ENCODE measurements at regions not wholly inside any gene's neighbourhood (a gene's known extent, or its start where the extent isn't known, plus 50 kb on each side); places are given as distances from the start of the nearest gene placed in this dataset.

GRCh38 chr6:90401933-90402830 is 105.5 kb upstream of the BACH2 start:
- peak; percentile 83 for ATAC-seq
- peak overlapping the region; percentile 50 to 52 for H3K4me3 Mint-ChIP-seq

GRCh38 chr6:90399970-90400369 is 103.3 kb upstream of the BACH2 start:
- Mint-ChIP-seq H3K27ac (no peak overlapping the region), H3K4me3 (peak overlapping the region in 1 of 2 donors; percentile 73), H3K27me3 (no peaks in the 10 kb centered on the region), H3K9me3 (no peaks in the 10 kb centered on the region), H3K4me1 (peaks cover 94% of the 10 kb centered on the region)
- ATAC-seq (no peak), DNase-seq (no peak)

More at GRCh38 chr6:90401933-90402830, 105.5 kb upstream of the BACH2 start:
- no peaks in the 10 kb centered on the region for H3K9me3 Mint-ChIP-seq
- peak overlapping the region; percentile 65 to 89 for H3K27ac Mint-ChIP-seq
- H3K4me1 Mint-ChIP-seq = peaks cover 95% of the 10 kb centered on the region
- no peaks in the 10 kb centered on the region for H3K27me3 Mint-ChIP-seq
- peak; percentile 63 to 84 for DNase-seq

GRCh38 chr6:90397929-90398674 is 101.5 kb upstream of the BACH2 start:
- DNase-seq (peak; percentile 79 to 93), ATAC-seq (peak; percentile 87)
- peaks cover 95% of the 10 kb centered on the region for H3K4me1 Mint-ChIP-seq
- H3K9me3 Mint-ChIP-seq = no peaks in the 10 kb centered on the region
- H3K4me3 Mint-ChIP-seq = peak overlapping the region; percentile 68 to 73
- H3K27me3 Mint-ChIP-seq = no peaks in the 10 kb centered on the region
- peak overlapping the region; percentile 92 to 97 for H3K27ac Mint-ChIP-seq

GRCh38 chr6:90397047-90397446 is 100.4 kb upstream of the BACH2 start:
- Mint-ChIP-seq H3K4me1 (peaks cover 89% of the 10 kb centered on the region), H3K27ac (peak overlapping the region in 1 of 2 donors; percentile 97), H3K9me3 (no peaks in the 10 kb centered on the region), H3K27me3 (no peaks in the 10 kb centered on the region), H3K4me3 (peak overlapping the region; percentile 68 to 73)
- ATAC-seq (no peak), DNase-seq (no peak)

GRCh38 chr6:90393232-90393884 is 96.7 kb upstream of the BACH2 start:
- no peaks in the 10 kb centered on the region for H3K9me3 Mint-ChIP-seq
- no peaks in the 10 kb centered on the region for H3K27me3 Mint-ChIP-seq
- peak overlapping the region in 1 of 2 donors; percentile 28 for H3K27ac Mint-ChIP-seq
- peaks cover 54% of the 10 kb centered on the region for H3K4me1 Mint-ChIP-seq
- H3K4me3 Mint-ChIP-seq = peak overlapping the region; percentile 28 to 45
- peak; percentile 59 for ATAC-seq
- DNase-seq = peak; percentile 71 to 78

GRCh38 chr6:90390379-90390778 is 93.7 kb upstream of the BACH2 start:
- peaks cover 9% of the 10 kb centered on the region for H3K27me3 Mint-ChIP-seq
- H3K9me3 Mint-ChIP-seq = no peaks in the 10 kb centered on the region
- DNase-seq = no peak
- no peak for ATAC-seq
- no peak overlapping the region for H3K4me3 Mint-ChIP-seq
- peaks cover 36% of the 10 kb centered on the region for H3K4me1 Mint-ChIP-seq
- H3K27ac Mint-ChIP-seq = no peak overlapping the region

GRCh38 chr6:90388395-90388794 is 91.8 kb upstream of the BACH2 start:
- Mint-ChIP-seq H3K4me1 (peaks cover 31% of the 10 kb centered on the region), H3K27ac (no peak overlapping the region), H3K9me3 (no peaks in the 10 kb centered on the region), H3K27me3 (peaks cover 9% of the 10 kb centered on the region), H3K4me3 (no peak overlapping the region)
- ATAC-seq (no peak), DNase-seq (no peak)

- Mint-ChIP-seq H3K27ac (no peak overlapping the region), H3K9me3 (no peaks in the 10 kb centered on the region), H3K4me3 (no peak overlapping the region), H3K4me1 (peaks cover 31% of the 10 kb centered on the region), H3K27me3 (peaks cover 9% of the 10 kb centered on the region)
- ATAC-seq (no peak), DNase-seq (no peak)
Observed at GRCh38 chr6:90387826-90388225, 91.2 kb upstream of the BACH2 start.

- H3K27ac Mint-ChIP-seq = peak overlapping the region in 1 of 2 donors; percentile 48
- DNase-seq = no peak
- no peak for ATAC-seq
Observed at GRCh38 chr6:90387383-90387775, 90.7 kb upstream of the BACH2 start.

GRCh38 chr6:90386399-90387382 is 90.0 kb upstream of the BACH2 start:
- H3K4me1 Mint-ChIP-seq = peaks cover 41% of the 10 kb centered on the region
- no peak overlapping the region for H3K4me3 Mint-ChIP-seq
- H3K27me3 Mint-ChIP-seq = peaks cover 9% of the 10 kb centered on the region
- ATAC-seq (no peak), DNase-seq (no peak)
- no peaks in the 10 kb centered on the region for H3K9me3 Mint-ChIP-seq
- peak overlapping the region in 1 of 2 donors; percentile 11 for H3K27ac Mint-ChIP-seq

More at GRCh38 chr6:90387383-90387775, 90.7 kb upstream of the BACH2 start:
- Mint-ChIP-seq H3K27me3 (peaks cover 9% of the 10 kb centered on the region), H3K4me1 (peaks cover 34% of the 10 kb centered on the region), H3K4me3 (no peak overlapping the region), H3K9me3 (no peaks in the 10 kb centered on the region)

- Mint-ChIP-seq H3K27ac (peak overlapping the region in 1 of 2 donors; percentile 83), H3K9me3 (no peaks in the 10 kb centered on the region), H3K4me1 (peaks cover 42% of the 10 kb centered on the region), H3K27me3 (peaks cover 9% of the 10 kb centered on the region), H3K4me3 (no peak overlapping the region)
- no peak for DNase-seq
- ATAC-seq = no peak
Observed at GRCh38 chr6:90385759-90386313, 89.2 kb upstream of the BACH2 start.

GRCh38 chr6:90384720-90385119 is 88.1 kb upstream of the BACH2 start:
- H3K27ac Mint-ChIP-seq = no peak overlapping the region
- no peak for ATAC-seq
- H3K4me1 Mint-ChIP-seq = peaks cover 42% of the 10 kb centered on the region
- peaks cover 9% of the 10 kb centered on the region for H3K27me3 Mint-ChIP-seq
- no peak for DNase-seq
- no peaks in the 10 kb centered on the region for H3K9me3 Mint-ChIP-seq
- H3K4me3 Mint-ChIP-seq = no peak overlapping the region

- H3K4me1 Mint-ChIP-seq = peaks cover 40% of the 10 kb centered on the region
Observed at GRCh38 chr6:90383196-90383822, 86.7 kb upstream of the BACH2 start.

GRCh38 chr6:90382760-90383159 is 86.1 kb upstream of the BACH2 start:
- Mint-ChIP-seq H3K27me3 (peaks cover 9% of the 10 kb centered on the region), H3K27ac (no peak overlapping the region), H3K4me1 (peaks cover 34% of the 10 kb centered on the region), H3K9me3 (no peaks in the 10 kb centered on the region), H3K4me3 (no peak overlapping the region)
- no peak for ATAC-seq
- no peak for DNase-seq

More at GRCh38 chr6:90383196-90383822, 86.7 kb upstream of the BACH2 start:
- Mint-ChIP-seq H3K9me3 (no peaks in the 10 kb centered on the region), H3K27ac (peak overlapping the region in 1 of 2 donors; percentile 72), H3K27me3 (peaks cover 9% of the 10 kb centered on the region), H3K4me3 (no peak overlapping the region)
- DNase-seq (no peak), ATAC-seq (peak; percentile 87)
